ENCODE measurements at regions not wholly inside any gene's neighbourhood (a gene's known extent, or its start where the extent isn't known, plus 50 kb on each side); places are given as distances from the start of the nearest gene placed in this dataset.

DNA sequence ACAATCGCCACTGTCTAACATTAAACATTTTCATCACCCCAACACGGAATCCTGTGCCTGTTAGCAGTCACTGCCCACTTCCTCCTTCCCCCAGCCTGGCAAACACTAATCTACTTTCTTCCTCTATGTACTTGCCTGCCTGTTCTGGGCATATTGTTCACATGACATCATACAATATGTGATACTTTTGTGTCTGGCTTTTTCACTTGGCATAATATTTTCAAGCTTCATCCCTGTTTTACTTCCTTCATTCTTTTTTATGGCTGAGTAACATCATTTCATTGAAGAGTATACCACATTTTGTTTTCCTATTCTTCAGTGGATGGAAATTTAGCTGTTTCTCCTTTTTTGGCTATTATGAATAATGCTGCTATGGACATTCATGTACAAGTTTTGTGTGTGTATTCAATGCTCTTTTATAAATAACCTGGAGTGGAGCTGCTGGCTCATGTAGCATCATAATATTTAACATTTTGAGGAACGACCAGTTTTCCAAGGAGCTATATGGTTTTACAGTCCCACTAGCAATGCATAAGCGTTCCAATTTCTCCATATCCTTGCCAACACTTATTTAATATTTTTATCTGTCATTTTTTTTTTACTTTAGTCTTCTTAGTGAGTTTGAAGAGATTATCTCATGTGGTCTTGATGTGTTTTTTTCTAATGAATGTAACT, 360.1 kb downstream of the HDGFL1 start:
- no peak for DNase-seq (ENCODE audit: low read depth, low spot score)

DNA sequence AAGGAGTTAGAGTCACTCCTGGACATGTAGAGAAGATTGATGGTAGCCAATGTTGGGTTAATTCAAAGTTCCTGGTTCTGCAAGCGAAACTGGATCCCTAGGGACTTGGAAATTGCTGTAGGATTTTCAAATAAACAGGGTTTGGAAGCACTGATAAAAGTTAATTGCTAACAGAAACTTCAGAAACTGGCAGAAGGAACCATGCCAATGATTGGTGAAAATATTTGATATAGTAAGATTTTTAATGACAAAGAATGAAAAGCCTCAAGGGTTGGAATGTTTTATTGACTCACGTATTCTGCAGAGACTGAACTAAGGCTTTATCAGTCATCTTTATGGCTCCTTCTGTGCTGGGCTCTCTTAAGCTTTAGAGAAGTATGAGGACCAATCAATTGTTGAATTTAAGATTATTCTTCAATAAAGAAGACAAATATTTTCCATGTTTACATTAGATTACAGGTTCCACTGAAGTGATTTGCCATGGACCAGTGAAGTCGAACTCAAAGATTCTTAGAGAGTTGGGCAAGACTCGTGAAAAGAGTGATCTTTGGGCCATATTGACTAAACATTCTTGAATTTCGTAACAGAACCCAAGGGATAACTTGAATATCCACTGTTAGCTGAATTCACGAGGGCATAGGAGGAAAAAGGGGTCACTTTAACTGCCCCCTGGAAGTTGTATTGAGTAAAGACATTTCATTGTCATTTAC, 371.4 kb downstream of the HDGFL1 start:
- no peak for DNase-seq (ENCODE audit: low read depth, low spot score)

DNA sequence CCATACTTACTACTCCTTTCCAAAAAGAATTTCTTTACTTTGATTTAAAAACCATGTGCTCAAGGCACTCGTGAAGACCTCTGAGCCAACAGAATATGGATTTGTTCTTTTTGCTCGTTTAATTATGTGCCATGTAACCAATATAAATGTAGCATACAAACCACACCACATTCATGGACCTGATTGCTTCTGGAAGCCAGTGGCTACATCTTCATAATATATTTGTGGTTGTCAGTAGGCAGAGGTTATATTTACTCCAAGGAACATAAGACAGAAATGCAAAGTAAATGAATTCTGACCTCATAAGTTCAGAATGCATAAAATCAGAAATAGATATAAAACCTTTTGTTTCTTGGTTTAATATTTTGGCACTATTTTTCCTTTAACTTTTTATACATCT, 373.0 kb downstream of the HDGFL1 start:
- no peak for DNase-seq (ENCODE audit: low read depth, low spot score)

DNA sequence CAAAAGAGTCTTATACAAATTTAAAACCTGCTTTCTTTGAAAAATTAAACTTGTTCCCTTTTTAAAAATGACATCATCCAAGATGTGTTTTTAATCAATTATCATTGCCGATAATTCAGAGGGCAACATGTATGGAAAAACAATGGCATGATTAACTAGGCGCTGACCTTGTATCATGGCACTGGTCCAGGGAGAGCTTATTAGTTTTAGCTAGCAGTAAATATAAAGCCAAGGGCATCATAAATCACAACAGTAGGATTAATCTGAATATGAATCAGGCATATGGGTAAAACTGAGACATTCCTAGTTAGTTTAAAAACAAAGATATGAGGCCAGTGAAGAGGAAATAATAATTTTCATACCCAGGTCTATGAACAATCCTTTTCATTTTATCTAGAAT, 374.0 kb downstream of the HDGFL1 start:
- DNase-seq (ENCODE audit: low read depth, low spot score) = no peak

DNA sequence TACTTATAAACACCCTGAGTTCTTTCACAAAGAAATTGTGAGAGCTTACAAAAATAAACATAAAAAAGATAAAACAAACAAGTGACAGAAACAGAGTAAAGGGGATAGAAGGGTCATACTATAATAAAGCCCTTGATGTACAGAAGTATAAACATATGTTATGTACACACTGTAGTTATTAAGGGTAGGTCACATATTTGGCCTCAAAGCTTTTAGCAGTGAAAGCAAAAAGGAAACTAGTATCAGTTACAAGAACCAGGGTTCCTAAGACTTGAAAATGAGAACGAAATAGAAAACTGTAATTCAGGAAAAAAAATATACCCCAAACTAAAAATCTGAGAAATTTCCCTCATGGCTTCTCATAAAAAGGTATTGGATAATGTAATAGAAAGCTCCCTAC, 380.6 kb downstream of the HDGFL1 start:
- no peak for DNase-seq (ENCODE audit: low read depth, low spot score)

DNA sequence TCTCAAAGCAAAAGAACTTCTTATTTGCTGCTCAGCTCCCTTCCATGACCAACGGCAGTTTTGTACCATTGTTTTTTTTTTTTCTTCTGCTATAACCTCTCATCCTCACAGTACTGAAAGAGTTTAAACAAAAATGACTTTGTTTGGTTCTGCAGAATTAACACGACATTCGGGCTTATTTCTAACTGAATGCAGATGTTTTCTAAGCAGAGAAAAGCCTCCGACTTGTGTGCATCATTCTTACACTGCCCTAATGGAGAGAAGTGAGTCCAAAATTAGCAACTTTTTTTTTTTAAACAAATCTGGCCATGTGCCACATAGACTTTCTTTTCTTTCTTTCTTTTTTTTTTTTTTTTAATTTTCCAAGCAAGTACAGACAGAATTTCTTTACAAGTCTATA, 382.7 kb downstream of the HDGFL1 start:
- no peak for DNase-seq (ENCODE audit: low read depth, low spot score)

DNA sequence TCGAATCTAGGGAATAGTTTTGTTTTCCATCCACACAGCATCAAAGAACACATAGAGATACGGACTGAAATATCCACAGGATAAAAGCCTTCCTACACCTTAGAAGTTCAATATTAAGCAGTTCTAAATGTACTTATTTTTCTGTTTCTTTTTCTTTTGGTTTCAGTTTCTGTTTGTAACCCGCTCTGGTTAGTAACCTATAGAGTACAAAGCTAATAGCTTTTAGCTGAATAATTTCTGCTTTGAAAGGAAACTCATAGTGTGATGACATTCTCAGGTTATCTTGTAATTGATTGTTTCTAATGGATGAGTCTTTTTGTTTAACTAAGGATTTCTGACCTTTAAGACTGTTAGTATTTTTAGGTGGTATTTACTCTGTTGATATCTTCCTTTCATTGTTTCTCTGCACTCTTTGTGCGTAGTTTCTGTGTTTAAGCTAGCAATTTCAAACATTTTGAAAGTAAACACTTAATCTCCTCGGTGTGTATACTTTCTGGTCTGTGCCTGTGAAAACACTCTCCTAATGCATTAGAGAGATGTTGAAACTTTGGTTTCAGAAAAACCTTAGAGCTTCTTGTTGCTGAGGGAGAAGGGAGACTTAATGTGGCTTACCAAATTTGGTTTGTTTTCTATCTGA, 385.5 kb downstream of the HDGFL1 start:
- DNase-seq (ENCODE audit: low read depth, low spot score) = no peak

DNA sequence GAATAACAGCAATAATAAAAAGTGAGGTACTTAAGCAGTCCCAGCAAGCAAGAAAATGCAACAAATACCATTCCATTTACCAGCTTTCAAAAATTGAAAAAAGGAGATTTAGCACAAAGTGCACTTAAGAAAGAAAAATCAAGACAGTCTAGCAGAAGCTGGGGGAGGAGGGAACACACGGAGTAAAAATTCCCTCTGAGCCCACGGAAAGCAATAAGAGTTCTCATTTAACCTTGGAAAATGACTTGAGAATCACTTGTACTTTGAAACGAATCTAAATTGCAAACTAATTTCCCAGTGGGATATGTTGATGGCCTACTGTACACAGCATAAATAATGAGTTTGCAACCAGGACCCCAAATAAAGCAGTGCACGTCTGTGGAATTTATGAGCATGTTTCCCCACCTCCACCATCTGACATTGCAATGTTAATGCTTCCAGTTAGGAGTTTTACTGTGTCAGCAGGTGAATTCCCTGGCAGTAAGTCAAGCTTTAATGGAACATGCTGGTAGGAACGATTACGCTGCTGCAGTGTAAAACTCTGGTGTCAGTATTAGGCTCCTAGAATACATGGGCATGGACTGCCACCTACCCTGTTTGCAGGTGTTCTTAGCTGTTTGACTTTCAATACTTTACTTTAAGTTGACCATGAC, 386.8 kb downstream of the HDGFL1 start:
- no peak for DNase-seq (ENCODE audit: low read depth, low spot score)

DNA sequence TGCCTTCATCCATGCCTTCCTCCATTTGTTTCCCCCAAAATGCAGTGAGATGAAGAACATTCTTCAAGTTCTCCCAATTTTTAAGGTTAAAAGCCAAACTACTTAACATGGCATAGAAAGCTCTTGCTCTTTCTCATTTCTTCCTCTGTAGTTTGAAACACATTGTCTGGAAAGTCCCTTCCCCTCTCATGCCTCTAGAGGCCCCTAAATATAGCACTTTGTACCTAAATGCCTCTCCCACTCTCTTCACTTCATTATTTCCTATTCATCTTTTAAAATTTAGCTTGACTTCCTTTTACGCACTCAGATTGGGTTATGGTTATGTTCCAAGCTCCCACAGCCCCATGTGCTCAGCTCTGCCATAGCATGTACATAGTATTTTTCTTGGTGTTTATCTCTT, 389.3 kb downstream of the HDGFL1 start:
- no peak for DNase-seq (ENCODE audit: low read depth, low spot score)

DNA sequence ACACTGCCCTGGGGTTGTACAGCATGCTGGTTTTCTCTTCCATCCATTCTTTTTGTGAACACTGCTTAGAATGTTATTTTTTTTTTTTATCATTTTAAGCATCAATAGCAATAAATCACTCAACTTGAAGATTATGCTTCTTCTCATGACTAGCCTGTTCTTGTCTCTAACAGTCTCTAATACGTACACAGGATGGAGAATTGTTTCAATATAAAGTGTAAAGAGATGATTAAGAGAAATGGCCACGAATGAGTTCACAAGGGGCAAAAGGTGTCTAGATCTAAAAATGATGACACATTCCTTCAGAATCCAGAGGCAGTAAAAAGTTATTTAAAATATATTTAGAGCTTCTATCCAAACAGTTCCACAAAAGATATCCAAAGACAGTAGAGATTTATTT, 390.2 kb downstream of the HDGFL1 start:
- DNase-seq (ENCODE audit: low read depth, low spot score) = no peak

DNA sequence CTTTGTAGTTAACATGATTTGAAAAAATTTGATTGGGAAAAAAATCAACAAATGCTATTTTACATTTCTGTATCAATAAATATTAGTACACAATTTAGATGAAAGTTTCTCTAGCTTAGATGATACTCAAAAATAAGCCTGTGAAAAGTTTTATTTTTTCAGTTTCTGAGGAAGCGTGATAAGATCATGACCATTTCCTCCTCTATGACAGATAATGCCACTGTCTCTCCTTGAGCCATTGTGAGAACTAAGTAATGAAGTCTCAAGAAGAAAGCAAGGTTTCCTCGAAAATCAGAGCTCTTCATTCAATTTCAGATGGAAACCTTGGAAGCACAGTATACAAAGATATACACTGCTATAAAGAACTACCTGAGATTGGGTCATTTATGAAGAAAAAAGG, 395.0 kb downstream of the HDGFL1 start:
- no peak for DNase-seq (ENCODE audit: low read depth, low spot score)

DNA sequence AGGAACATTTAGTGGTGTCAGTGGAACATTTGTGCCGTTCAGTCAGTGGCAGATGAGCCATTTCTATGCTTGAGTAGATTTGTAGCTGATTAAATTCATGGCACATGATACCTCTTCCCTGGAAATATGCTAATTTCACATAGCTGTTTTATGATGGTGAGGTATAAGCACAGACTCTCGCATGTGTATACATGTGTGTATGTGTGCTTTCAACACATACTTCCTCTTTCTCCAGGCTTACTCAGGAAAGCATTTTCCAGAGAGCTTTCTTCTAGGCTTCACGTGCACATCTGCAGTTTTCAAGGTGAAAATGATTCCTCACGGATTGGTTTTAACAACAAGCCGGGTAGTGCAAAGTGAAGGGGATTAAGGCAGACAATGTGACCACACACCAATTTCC, 396.5 kb downstream of the HDGFL1 start:
- no peak for DNase-seq (ENCODE audit: low read depth, low spot score)

DNA sequence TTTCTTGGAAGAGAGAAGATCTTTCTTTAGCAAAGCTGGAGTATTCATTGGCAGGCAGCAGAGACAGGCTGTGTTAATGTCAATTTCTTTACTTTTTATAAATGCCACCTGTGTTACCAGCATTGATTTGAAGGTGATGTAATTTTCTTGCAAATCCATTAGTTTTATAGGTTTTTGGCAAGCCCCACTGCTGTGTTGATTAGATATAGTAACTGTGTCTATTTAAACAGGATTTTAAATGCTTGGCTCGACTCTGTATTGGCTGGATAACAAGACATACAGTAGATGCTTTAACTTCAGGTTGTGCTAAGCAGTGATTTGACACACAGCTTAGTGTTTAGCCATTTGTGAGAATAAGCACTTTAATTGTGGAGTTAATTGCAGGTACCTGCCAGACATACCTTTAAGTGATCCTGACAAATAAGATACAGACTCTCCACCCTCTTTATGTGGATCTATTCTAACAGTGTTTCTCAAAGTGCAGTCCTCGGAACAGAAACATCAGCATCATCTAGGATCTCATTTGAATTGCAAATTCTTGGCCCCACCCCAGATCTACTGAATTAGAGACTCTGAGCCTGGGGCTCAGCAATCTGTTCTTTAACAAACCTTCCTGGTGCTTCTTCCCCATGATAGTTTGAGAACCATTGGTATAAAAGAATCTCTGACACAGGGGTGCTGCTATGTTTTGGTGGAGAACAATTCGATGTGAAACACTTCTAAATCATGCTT, 397.5 kb downstream of the HDGFL1 start:
- no peak for DNase-seq (ENCODE audit: low read depth, low spot score)

DNA sequence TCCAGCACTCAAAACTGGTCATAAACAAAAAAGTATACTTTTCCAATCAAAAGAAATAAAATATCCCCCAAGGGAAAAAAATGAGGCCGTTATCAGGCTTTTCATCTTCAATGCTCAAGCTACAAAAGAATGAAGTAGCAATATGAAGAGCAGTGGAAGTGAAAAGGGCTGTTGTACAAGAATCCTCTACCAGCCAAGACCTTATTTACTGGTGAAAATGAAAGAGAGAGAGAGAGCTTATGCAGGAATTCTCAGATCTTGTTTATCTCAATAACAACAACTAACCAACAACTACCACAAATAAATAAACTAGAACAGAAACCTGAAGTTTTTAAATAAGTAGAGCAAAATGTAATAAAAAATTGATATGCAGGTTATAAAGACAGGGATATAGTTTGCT, 400.6 kb downstream of the HDGFL1 start:
- DNase-seq (ENCODE audit: low read depth, low spot score) = no peak

DNA sequence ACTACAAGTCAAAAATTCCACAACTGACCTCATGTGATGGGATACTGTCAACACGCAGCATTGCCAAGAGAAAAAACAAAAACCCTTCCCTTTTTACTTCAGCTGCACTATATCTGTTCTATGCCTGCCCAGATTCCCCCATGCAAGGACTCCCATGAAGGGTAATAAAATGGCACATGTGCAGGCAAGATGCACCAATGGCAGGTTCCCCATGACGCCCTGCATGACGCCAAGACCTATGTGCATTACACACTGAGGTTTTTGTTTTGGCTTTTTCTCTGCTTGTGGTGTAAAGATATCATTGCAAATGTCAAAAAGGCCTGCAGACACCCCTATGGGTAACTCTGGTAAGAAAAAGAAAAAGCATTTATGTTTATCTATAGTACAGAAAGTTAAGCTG, 403.4 kb downstream of the HDGFL1 start:
- DNase-seq (ENCODE audit: low read depth, low spot score) = no peak

DNA sequence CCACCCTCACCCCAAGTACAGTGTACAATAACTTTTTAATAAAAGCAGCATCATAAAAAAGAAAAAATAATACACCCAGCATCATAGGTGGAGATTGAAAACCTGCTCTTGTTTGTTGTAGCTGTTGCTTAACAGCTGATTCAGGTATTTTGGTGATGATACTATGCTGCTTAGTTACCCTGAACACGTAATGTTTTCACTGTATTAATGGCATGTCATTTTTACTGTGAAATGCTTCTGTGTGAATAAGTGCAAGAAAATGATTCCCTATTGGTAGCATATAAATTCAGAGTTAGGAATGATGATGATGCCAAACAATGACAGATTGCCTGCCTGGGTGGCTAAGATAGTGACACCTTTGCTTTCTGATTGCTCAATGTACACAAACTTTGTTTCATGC, 405.7 kb downstream of the HDGFL1 start:
- no peak for DNase-seq (ENCODE audit: low read depth, low spot score)

DNA sequence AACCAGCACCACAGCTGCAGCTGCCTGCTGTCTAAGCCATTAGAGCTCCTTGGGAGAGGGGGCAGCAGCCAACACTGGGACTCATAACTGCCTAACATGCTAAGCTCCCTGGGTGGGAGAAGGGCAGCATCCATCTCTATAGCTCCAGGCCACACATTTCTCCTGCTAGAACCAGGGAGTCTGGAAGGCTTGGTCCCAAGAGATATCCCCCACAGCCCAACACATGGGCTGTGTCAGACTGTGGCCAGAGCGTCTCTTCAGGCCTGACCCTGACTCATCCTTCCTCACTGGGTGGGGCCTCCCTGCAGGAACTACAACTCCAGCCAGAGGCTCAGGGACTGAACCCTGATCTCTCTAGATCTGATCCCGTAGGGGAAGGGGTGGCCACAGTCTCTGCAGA, 411.1 kb downstream of the HDGFL1 start:
- DNase-seq (ENCODE audit: low read depth, low spot score) = no peak

DNA sequence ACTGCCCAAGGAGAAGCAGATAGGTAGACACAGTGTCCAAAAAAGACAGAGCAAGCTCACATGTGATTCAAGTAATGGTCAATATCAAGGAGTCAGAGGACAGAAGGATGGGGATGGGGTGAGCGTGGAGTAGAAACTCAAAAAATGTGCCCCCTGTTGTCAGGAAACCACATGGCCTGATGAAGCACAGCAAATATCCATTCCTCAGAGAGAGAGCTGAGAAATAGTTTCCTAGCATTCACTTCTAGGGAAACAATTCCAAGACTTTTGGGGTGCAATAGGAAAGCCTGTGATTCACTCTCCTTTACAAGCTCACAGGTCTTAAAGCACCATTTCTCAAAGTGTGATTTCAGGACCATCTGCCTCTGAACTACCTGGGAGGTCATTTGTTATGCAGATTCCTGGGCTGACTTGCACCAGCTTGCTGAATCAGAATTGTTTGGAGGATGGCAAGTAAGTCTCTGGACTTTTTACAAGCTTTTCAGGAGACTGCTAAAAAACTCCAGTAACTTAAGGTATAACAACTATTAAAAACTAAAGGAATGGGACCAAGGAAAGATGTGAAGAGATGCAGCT, 432.8 kb downstream of the HDGFL1 start:
- DNase-seq (ENCODE audit: low read depth, low spot score) = peak; percentile 24

DNA sequence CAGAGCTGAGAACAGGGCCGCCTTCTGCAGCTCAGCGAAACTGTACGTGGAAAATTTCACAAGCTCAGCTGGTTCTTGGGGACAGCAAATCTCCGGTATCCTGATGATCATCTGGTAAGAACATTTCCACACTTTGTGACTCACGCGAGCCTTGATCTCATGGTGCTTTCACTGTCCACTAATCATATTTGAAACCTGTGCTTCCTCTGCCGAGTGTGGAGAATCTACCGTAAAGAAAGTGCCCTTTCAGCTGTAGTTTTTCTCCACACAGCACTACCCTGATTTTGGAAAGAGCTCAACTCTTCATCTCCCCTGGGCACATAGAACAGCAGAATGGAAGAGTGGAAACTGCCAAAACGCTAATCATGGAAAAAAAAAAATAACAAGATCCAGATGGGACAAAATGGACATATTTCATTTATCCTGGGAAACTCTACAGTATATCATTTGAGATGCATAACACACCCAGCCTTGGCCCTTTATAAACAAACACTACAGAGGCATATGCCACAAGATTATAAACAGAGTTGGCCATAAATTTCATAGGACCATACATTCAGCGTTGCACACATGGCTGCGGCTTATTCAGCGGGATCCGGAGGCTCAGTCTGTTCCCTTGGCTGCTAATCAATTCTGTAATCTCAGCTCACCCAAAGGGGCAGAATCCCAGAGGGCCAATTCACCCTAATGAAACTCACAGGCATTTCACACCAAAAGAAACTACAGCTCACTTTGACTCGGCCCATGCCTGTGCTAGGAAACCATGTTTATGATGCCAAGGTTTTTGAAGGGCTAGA, 434.5 kb downstream of the HDGFL1 start:
- no peak for DNase-seq (ENCODE audit: low read depth, low spot score)

DNA sequence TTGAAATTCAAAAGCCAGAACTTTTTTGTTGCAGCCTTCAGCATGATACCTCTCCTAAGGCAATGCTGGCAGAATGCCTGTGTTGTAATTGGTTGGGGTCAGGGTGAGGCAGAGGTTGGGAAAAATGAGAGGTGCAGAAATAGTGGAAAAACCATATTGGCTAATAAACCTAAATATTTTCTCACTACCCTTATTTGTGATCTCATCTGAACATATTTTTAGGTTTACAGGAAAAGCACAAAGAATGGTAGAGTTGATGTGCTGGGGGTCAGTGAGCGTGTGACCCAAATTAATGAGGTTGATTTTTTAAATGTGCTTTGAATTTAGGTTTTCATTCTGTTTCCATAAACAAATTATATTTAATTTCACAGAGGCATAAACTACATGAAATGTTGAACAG, 437.3 kb downstream of the HDGFL1 start:
- no peak for DNase-seq (ENCODE audit: low read depth, low spot score)

DNA sequence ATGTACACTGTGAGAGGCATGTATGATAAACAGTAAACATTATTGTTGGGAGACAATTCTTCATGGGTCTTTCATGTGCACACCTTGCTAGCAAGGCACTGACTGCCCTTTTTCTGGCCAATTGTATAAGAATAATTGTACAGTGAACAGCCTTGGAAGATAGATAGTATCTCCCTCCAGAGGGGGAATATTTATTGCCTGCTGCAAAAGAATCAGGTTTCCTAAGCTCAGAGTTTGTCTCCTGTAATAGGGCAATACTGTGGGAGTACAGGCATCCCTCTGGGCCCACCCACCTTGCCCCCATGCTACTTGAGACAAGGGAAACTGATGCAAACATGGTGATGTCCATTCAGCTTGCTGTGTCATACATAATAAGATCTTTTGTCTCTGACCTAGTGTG, 442.2 kb downstream of the HDGFL1 start:
- no peak for DNase-seq (ENCODE audit: low read depth, low spot score)

Data from ELF-1 (cell line).